ENCODE measurements at regions not wholly inside any gene's neighbourhood (a gene's known extent, or its start where the extent isn't known, plus 50 kb on each side); places are given as distances from the start of the nearest gene placed in this dataset.

- Histone ChIP-seq H3K79me1 (ENCODE audit: insufficient read depth, low read depth, low read length, poor library complexity, severe bottlenecking) (no peaks in the 10 kb centered on the region), H2BK20ac (ENCODE audit: low read depth, low read length, poor library complexity, severe bottlenecking) (no peak overlapping the region), H2BK120ac (ENCODE audit: low read depth, low read length, poor library complexity, severe bottlenecking) (no peak overlapping the region), H2BK5ac (ENCODE audit: insufficient read length, low read length) (no peak overlapping the region), H3K27ac (ENCODE audit: insufficient read length, low read depth, low read length) (no peak overlapping the region), H4K91ac (ENCODE audit: insufficient read length, low read depth, low read length) (no peak overlapping the region), H3K23me2 (ENCODE audit: insufficient read length, low read depth, low read length, poor library complexity, severe bottlenecking) (no peaks in the 10 kb centered on the region), H3K56ac (ENCODE audit: insufficient read length, low read depth, low read length) (no peak overlapping the region), H2AFZ (ENCODE audit: low read length) (no peak overlapping the region), H3K23ac (ENCODE audit: insufficient read length, low read depth, low read length) (no peak overlapping the region), H3K4me2 (ENCODE audit: insufficient read depth, insufficient read length, low read length) (no peak overlapping the region), H3K27me3 (ENCODE audit: insufficient read depth, low read length) (no peaks in the 10 kb centered on the region), H4K20me1 (ENCODE audit: control insufficient read depth, insufficient read depth, insufficient read length) (no peaks in the 10 kb centered on the region), H3K9ac (ENCODE audit: extremely low read depth, insufficient read length, low read length) (no peak overlapping the region), H4K8ac (replicated peaks; ENCODE audit: insufficient read length, low read depth, low read length) (no peak overlapping the region), H3K18ac (ENCODE audit: insufficient read length, low read depth, low read length) (no peak overlapping the region), H4K5ac (ENCODE audit: insufficient read length, low read depth, low read length) (no peak overlapping the region), H3K9me3 (ENCODE audit: control insufficient read depth, low read depth, low read length) (no peaks in the 10 kb centered on the region), H3K4me1 (ENCODE audit: insufficient read depth, low read length) (no peaks in the 10 kb centered on the region), H2BK15ac (ENCODE audit: low read depth, low read length) (no peak overlapping the region), H2AK5ac (ENCODE audit: insufficient read length, low read length) (no peak overlapping the region), H2BK12ac (ENCODE audit: insufficient read length, low read depth, low read length) (no peak overlapping the region), H3T11ph (ENCODE audit: low read length) (no peak overlapping the region), H3K79me2 (ENCODE audit: insufficient read depth, low read length) (no peaks in the 10 kb centered on the region), H3K14ac (ENCODE audit: insufficient read depth, low read length) (no peak overlapping the region), H3K4ac (ENCODE audit: low read depth, low read length) (no peak overlapping the region)
- Mint-ChIP-seq H3K27me3 (ENCODE audit: low read depth) (peaks cover 1% of the 10 kb centered on the region; the same call in 1 of the 2 replicates), H3K9me3 (no peaks in the 10 kb centered on the region), H3K4me3 (no peak overlapping the region; a peak in 1 of 5 replicates), H3K4me1 (no peaks in the 10 kb centered on the region), H3K36me3 (ENCODE audit: insufficient read depth in 1 of 3, low read depth in 3 of 3) (no peaks in the 10 kb centered on the region), H3K27ac (no peak overlapping the region)
- no CpG with 5 or more reads among the region's 2 CpGs for WGBS (ENCODE audit: extremely low coverage, insufficient read length, low lambda C conversion rate)
- no peak for DNase-seq
- no peak for TF ChIP-seq CTCF (conservative IDR thresholded peaks at IDR 0.05)
These were observed 87.0 kb downstream of the NSMCE3 start for GRCh38 chr15:29182590-29182989.

All from H9 (cell line).